GM21390 (cell line): ENCODE measurements at regions not wholly inside any gene's neighbourhood (a gene's known extent, or its start where the extent isn't known, plus 50 kb on each side); places are given as distances from the start of the nearest gene placed in this dataset.

Experiments
- ATAC-seq: cut with Tn5 transposase; IDR thresholded peaks from one replicate; pipeline ENCODE4 v1.9.1; 2021; ENCODE audit not compliant: unreplicated experiment

GRCh38 chr6:56378507-56378906, 131.1 kb upstream of the COL21A1 start:
- ATAC-seq = no peak

DNA sequence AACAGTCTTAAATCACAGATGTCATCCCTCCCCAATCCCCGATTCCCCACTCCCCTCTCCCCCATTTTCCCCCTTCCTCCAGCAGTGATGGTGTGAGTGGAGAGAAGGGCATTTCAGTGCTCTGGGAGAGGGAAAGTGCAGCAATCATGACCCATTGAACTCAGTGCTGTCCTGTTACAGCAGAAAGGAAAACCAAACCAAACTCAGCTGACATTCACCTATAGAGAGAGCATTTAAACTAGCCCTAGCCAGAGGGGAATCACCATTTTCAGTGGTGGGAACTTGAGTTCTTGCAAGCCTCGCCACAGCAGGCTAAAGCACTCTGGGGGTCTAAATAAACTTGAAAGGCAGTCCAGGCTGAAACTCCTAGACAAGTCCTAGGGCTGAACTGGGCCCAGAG, 129.9 kb upstream of the COL21A1 start:
- no peak for ATAC-seq

DNA sequence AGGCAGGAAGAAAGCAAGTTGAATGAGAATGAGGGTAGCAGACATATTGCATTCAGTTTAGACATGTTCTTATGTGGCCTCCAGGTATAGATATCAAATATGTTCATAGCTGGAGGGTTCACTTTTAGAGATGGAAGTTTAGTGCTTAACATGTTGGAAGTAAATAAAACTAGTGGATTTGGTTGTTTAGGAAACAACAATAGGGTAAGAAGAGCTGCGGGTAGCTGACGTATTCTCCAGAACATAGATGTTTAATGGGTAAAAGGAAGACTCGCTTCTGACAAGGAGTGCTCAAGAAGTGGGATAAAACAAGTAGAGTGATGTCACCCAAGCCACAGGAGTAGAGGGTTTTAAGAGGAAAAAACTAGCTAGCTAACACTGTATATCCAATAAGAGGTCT, 128.4 kb upstream of the COL21A1 start:
- no peak for ATAC-seq

DNA sequence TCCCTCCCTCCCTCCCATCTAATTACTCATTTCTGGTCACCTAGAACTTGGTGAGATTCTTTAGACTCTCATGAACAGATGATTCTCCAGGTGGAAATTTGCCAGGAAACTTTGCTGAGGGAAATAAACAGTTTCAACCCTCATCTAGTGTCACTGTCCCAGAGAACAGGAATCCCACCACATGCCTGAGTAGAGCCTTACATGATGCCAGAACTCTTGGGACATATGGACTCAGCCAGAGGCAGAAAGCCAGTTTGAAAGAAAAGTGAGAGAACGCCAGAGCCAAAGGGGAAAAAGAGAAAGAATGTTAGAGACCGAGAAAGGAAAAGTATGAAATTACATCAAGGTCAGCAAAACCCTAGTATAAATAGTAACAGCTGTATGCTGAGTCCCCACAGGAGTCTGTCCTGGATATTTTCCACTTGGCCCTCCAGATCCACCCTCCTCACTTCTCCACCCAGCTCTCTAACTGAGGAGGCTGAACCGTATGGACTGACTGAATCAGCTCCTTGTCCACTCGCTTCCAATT, 127.5 kb upstream of the COL21A1 start:
- ATAC-seq = no peak

DNA sequence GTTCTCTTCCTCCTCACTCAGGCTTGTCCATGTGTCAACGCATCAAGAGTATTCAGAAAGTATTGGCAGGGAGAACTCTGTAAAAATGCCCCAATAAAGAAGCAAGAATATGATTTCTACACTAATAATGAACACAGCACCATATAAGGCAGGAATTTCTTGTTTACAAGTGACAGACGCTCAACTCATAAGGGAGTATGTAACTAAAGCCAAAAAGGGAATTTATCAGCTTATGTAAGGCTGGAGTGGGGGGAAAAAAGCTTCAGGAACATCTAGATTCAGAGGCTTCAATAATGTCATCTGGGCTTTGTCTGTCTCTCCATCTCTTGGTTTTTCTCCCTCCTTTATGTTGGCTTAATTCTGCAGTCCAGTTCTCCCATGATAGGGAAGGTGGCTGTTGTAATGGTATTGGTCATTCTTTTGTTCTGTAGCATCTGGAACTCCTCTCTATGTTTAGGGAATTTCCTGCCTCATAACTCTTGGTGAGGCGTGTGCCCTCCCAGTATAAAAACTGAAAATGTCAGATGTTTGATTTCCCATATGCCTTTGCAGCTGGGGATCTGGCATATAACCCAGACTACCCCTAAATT, 125.1 kb upstream of the COL21A1 start:
- ATAC-seq = no peak

GRCh38 chr6:56370561-56371211, 123.3 kb upstream of the COL21A1 start:
- peak; percentile 87 for ATAC-seq

- ATAC-seq = no peak
Measured at GRCh38 chr6:56370127-56370540, 122.8 kb upstream of the COL21A1 start.

GRCh38 chr6:56368491-56368890, 121.1 kb upstream of the COL21A1 start:
- no peak for ATAC-seq

GRCh38 chr6:56366141-56366852, 118.9 kb upstream of the COL21A1 start:
- no peak for ATAC-seq

DNA sequence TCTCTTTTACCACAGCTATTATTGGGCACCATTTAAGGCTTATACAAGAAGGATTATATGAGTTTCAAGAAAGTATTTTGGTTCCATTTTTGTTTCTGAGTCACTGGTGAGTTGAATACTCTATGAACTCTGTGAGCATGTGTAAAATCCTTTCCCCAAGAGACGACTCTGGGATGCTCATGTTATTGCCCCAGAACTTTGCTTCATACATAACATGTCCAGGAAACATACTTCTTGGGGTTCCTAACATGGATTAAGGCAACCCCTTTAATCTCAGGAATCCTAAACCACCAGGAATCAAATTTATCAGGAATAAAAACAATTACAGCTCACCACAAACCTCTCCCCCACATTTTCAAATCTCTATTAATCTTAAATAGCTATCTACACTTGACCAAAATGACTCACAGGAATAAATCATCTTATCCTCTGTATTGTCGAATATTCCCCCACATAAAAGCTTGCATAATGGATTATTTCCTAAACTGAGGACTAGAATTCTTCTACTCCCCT, 117.5 kb upstream of the COL21A1 start:
- ATAC-seq = no peak

DNA sequence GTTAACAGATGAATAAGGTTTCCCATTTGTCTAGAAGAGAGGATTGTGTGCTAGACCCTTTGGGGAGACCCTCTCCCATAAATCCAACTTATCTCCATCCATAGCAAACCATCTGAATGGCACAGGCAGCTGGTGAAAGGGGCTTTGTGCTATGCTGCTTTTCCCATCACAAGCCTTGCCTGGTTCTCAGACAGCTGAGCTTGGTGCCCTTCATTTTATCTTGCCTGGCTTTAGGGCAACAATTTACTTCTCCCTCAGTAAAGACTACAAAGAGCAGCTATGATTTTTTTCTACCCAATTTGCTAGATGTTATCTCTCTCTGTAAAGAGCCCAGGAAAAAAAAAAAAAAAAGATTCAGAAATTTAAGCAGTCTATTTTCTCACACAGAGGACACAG, 117.0 kb upstream of the COL21A1 start:
- ATAC-seq = no peak

DNA sequence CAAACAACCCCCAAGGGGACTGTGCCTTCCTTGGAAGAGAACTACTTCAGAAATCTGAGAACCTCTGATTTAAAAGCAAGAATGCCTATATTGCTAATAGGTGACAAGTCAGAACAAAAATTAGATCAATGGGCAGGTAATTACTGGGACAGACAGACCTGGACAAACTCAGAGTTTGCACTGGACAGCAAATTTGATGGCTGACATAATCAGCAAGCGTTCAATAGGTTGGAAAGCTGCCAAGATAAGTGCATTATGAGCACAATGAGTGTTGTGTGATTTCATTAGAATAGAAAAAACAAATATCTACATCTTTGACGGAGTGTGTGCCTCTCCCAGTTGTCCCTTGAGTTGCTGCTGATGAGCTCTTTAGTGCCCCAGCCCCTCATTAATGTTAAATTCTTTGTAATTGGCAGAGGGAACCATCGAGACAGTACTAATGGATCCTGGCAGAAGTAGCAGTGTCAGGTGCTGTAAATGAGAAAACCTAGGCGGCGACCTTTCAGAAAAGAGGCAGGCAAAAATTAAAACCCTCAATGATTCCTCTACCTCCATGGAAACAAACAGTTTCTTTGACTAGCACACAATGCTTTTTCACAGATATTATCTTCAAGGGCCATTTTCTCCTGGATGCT, 116.5 kb upstream of the COL21A1 start:
- ATAC-seq = no peak

GRCh38 chr6:56361812-56362211, 114.4 kb upstream of the COL21A1 start:
- ATAC-seq = no peak

DNA sequence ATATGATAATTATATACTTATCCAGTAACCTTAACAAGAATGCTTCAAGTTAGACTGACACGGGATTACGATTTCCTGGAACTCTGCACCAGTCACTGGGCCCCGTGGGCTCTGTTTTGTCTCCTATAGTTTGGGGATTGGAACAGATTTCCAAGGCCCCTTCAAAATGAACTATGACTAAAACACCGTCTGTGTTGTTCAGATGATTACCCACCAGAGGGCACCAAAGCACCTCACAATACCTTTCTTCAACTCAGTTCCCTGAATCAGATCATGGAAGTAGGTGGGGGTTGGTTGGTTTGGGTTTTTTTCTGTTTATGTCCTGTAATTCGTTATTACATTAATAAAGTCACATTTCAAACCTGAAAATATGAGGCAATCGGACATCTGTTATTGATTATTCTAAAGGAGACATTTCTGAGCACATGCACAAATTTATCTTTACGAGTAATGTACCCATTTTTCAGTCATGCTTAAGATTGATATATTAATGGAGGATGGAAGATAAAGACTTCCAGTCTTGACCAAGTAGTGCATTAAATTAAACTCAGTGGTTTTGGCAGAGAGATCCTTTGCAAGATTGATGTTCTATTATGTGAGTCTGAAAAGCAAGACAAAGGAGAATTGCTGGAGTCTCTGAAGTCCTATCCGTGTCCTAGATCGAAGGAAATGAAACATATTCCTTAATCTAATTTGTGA, 112.0 kb upstream of the COL21A1 start:
- ATAC-seq = peak; percentile 72

DNA sequence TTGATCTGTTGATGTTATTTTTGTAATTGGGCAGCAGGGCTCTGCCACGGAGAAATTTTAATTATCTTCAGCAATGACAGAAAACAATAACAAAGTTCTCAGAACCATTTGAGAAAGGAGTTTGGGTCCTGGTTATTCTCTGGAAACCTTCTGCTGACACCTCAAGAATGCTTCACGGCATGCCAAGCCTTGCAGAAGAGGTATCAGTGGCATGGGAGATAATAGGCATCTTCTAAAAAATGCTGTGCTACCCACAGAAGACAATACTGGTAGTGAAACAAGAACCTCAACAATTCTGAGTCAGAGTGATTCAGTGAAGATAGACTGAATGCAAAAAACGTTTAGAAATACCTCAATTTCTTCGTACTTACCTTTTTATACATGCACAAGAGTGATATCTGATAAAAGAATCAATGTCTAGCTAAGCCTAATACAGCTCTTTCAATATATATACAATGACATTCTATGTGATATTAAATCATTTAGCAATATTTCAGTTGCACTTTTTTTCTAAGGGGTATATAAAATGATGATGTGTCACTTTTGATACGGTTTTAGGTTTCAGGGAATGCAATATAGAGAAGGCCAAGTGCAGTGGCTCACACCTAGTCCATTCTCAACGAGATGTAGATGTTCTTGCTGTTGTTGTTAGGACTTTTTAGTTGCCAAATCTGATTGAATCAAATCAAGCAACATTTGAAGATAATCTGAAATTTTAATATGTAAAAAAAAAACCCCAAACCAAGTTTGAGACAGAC, 110.4 kb upstream of the COL21A1 start:
- peak; percentile 49 for ATAC-seq

GRCh38 chr6:56356426-56356825, 109.0 kb upstream of the COL21A1 start:
- ATAC-seq = no peak

GRCh38 chr6:56353860-56354259, 106.5 kb upstream of the COL21A1 start:
- no peak for ATAC-seq

DNA sequence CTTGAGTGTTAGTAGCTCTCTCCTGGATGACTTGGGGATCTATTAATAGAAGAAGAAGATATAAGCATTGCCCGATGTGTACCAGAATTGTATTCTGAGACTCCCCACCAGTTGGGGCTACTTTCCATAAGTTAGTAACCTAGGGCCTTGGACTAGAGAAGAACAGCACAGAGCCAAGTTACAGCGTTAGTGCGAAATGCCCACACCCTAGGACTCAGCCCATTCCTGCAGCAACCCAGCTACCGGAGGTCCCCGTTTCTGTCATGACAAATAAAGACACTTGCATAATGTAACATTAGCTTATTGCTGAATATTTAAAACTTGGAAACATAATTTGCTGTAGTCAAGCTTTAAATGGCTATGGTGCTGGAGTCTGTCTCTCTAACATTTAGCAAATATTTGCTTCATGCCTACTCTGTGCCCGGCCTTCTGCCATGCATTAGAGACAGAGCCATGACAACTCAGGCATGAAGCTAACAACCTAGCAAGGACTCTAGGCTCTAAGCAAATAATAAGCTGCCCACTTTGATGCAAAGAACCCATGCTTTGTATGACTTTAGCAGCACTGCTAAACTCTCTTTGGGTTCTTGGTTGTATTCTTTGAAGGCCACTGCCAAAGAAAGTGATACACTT, 103.4 kb upstream of the COL21A1 start:
- ATAC-seq = no peak

DNA sequence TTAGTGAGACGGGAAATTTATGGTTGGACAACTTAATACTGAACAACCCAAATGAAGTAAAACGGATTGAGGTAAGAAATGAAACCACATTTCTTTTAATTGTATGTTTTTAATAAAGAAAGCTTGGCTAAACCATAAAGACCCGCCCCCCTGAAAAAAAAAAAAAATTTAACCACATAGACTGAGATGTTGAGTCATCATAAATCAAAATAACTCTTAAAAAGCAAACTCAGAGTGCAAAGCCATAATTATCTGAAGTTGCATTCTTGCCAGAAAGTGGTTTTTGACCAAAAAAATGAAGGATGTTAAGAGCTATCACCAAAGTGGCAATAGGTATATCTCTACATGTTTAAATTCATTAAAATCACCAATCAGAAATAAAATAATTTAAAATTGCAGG, 101.8 kb upstream of the COL21A1 start:
- no peak for ATAC-seq

DNA sequence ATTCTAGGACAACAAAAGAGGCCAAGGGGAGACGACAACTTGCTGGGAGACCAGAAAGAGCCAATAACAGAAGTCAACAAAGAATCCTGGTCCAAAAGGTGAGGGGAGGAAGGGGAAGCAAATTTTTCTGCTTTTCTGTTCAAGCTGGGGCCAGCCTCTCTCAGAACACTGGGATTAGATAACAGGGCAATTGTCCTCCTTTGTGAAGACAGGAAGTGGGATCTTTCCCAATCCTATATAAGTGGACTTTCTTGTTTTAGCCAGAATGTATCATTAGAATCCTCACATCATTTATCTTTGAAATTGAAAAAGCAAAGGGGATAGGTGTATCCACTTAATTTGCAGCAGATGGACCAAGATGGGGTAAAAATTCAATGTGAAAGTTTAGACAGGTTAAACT, 101.2 kb upstream of the COL21A1 start:
- ATAC-seq = no peak
